ENCODE measurements at regions not wholly inside any gene's neighbourhood (a gene's known extent, or its start where the extent isn't known, plus 50 kb on each side); places are given as distances from the start of the nearest gene placed in this dataset.

DNA sequence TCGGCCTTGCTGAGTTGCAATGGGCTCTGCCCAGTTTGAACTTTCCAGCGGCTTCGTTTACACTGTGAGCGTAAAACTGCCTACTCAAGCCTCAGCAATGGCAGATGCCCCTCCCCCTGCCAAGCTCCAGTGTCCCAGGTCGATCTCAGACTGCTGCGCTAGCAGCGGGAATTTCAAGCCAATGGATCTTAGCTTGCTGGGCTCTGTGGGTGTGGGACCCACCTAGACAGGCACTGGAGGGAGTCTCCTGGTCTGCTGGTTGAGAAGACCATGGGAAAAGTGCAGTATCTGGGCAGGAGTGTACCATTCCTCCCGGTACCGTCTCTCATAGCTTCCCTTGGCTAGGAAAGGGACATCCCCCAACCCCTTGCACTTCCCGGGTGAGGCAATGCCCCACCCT, 88.2 kb downstream of the KLHL28 start:
- Histone ChIP-seq H3K4me3 (no peak overlapping the region), H3K4me1 (ENCODE audit: control insufficient read depth in 5 of 5, insufficient read depth in 5 of 5, low read length in 5 of 5) (no peaks in the 10 kb centered on the region), H3K27me3 (ENCODE audit: control insufficient read depth in 3 of 3, insufficient read depth in 3 of 3, low read length in 2 of 3) (no peaks in the 10 kb centered on the region), H3K9me3 (ENCODE audit: control insufficient read depth in 4 of 4, insufficient read depth in 3 of 4, low read length in 3 of 4) (peaks cover 0 to 7% (median 0%) of the 10 kb centered on the region in 4 donors), H3K36me3 (ENCODE audit: control insufficient read depth in 4 of 4, insufficient read depth in 4 of 4, low read length in 4 of 4) (no peaks in the 10 kb centered on the region), H3K27ac (ENCODE audit: low read depth in 1 of 2, low read length in 1 of 2) (no peak overlapping the region), H3K9ac (ENCODE audit: insufficient read depth in 1 of 2, low read length in 2 of 2) (no peak overlapping the region)
- WGBS, 2 donors = 67 to 77% methylated on average over 10 of the region's 10 CpGs
- DNase-seq = no peak
- no peak for ATAC-seq (ENCODE audit: insufficient read depth, low FRiP score)
- TF ChIP-seq CTCF (IDR thresholded peaks at IDR 0.05; ENCODE audit: control extremely low read depth, extremely low read depth) = no peak

DNA sequence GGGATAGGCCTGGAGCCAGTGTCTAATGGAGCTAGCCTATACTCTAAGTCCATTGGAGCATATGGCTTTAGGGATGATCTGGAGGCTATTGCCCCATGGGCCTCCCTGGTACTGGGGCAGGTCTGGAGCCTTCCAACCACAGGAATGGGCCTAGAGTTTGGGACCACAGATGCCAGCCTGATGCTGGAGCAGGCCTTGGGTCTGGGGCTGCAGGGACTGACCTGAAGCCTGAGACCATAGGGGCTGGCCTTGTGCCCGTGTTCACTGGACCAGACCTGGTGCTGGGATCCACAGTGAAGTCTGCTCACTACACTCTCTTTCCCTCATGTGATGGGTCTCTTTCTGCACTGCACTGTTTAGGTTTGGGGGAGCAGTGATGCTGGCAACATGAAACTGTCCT, 95.0 kb downstream of the KLHL28 start:
- no peak for ATAC-seq (ENCODE audit: insufficient read depth, low FRiP score)
- DNase-seq = no peak
- no peaks in the 10 kb centered on the region for H3K4me1 ChIP-seq (ENCODE audit: control insufficient read depth in 5 of 5, insufficient read depth in 5 of 5, low read length in 5 of 5)

DNA sequence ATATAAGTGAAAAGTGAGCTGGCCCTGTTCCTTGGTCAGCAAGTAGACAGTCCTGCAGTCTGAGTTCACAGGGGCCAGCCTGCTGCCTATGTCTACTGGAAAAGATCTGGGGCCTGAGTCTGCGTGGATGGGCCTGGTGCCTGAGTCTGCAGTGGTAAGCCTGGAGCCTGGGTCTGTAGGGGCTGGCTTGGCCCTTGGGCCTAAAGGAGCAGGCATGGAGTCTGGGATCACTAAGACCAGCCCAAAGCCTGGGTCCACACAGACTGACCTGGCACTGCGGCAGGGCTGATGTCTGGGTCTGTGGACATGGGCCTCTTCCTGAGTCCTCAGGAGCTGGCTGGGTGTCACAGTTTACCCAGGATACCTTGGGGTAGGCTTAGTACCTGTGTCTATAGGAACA, 95.4 kb downstream of the KLHL28 start:
- H3K4me1 ChIP-seq (ENCODE audit: control insufficient read depth in 5 of 5, insufficient read depth in 5 of 5, low read length in 5 of 5) = no peaks in the 10 kb centered on the region
- H3K4me3 ChIP-seq = no peak overlapping the region
- 85 to 98% methylated on average over 2 of the region's 2 CpGs for WGBS, 2 donors
- H3K9me3 ChIP-seq (ENCODE audit: control insufficient read depth in 4 of 4, insufficient read depth in 3 of 4, low read length in 3 of 4) = no peaks in the 10 kb centered on the region
- H3K9ac ChIP-seq (ENCODE audit: insufficient read depth in 1 of 2, low read length in 2 of 2) = no peak overlapping the region
- ATAC-seq (ENCODE audit: insufficient read depth, low FRiP score) = no peak
- TF ChIP-seq CTCF (IDR thresholded peaks at IDR 0.05; ENCODE audit: control extremely low read depth, extremely low read depth) = no peak
- no peaks in the 10 kb centered on the region for H3K36me3 ChIP-seq (ENCODE audit: control insufficient read depth in 4 of 4, insufficient read depth in 4 of 4, low read length in 4 of 4)
- no peak overlapping the region for H3K27ac ChIP-seq (ENCODE audit: low read depth in 1 of 2, low read length in 1 of 2)
- no peak for DNase-seq
- H3K27me3 ChIP-seq (ENCODE audit: control insufficient read depth in 3 of 3, insufficient read depth in 3 of 3, low read length in 2 of 3) = no peaks in the 10 kb centered on the region

More for the DNA sequence above, 95.0 kb downstream of the KLHL28 start:
- H3K4me3 ChIP-seq = no peak overlapping the region
- TF ChIP-seq CTCF (IDR thresholded peaks at IDR 0.05; ENCODE audit: control extremely low read depth, extremely low read depth) = no peak
- no peaks in the 10 kb centered on the region for H3K27me3 ChIP-seq (ENCODE audit: control insufficient read depth in 3 of 3, insufficient read depth in 3 of 3, low read length in 2 of 3)
- no peak overlapping the region for H3K27ac ChIP-seq (ENCODE audit: low read depth in 1 of 2, low read length in 1 of 2)
- H3K36me3 ChIP-seq (ENCODE audit: control insufficient read depth in 4 of 4, insufficient read depth in 4 of 4, low read length in 4 of 4) = no peaks in the 10 kb centered on the region
- 77 to 90% methylated on average over 1 of the region's 1 CpG for WGBS, 2 donors
- no peak overlapping the region for H3K9ac ChIP-seq (ENCODE audit: insufficient read depth in 1 of 2, low read length in 2 of 2)
- H3K9me3 ChIP-seq (ENCODE audit: control insufficient read depth in 4 of 4, insufficient read depth in 3 of 4, low read length in 3 of 4) = no peaks in the 10 kb centered on the region

DNA sequence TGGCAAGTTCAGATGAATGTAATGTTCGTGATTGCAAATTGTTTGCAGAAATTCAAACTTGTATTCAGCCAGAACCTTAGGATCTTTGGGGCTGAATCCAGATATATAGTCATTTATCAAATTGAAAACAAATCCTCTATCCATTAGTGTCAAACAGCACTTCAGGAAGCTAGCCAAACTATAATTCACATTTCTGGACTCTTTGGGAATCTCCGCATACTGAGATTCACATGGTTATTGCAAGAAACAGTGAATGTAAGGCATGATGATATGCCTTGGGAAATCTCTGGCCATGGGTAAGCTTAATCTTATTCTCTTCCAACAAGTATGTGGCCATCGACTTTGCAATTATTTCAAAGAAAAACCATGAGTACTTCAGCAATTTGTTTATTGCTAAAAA, 98.5 kb downstream of the KLHL28 start:
- Histone ChIP-seq H3K36me3 (ENCODE audit: control insufficient read depth in 4 of 4, insufficient read depth in 4 of 4, low read length in 4 of 4) (no peaks in the 10 kb centered on the region), H3K4me3 (no peak overlapping the region), H3K9ac (ENCODE audit: insufficient read depth in 1 of 2, low read length in 2 of 2) (no peak overlapping the region), H3K27ac (ENCODE audit: low read depth in 1 of 2, low read length in 1 of 2) (no peak overlapping the region), H3K4me1 (ENCODE audit: control insufficient read depth in 5 of 5, insufficient read depth in 5 of 5, low read length in 5 of 5) (no peaks in the 10 kb centered on the region), H3K27me3 (ENCODE audit: control insufficient read depth in 3 of 3, insufficient read depth in 3 of 3, low read length in 2 of 3) (no peaks in the 10 kb centered on the region), H3K9me3 (ENCODE audit: control insufficient read depth in 4 of 4, insufficient read depth in 3 of 4, low read length in 3 of 4) (peaks cover 0 to 2% (median 0%) of the 10 kb centered on the region in 4 donors)
- TF ChIP-seq CTCF (IDR thresholded peaks at IDR 0.05; ENCODE audit: control extremely low read depth, extremely low read depth) = no peak
- DNase-seq = no peak
- no peak for ATAC-seq (ENCODE audit: insufficient read depth, low FRiP score)
- WGBS, 2 donors = 76 to 87% methylated on average over 3 of the region's 3 CpGs
